ENCODE measurements at regions not wholly inside any gene's neighbourhood (a gene's known extent, or its start where the extent isn't known, plus 50 kb on each side); places are given as distances from the start of the nearest gene placed in this dataset.
"Not testable (repeated sequence)": the region's sequence is repeated elsewhere in the genome, so short reads cannot be mapped to it uniquely, and the experiment has no call there.

DNA sequence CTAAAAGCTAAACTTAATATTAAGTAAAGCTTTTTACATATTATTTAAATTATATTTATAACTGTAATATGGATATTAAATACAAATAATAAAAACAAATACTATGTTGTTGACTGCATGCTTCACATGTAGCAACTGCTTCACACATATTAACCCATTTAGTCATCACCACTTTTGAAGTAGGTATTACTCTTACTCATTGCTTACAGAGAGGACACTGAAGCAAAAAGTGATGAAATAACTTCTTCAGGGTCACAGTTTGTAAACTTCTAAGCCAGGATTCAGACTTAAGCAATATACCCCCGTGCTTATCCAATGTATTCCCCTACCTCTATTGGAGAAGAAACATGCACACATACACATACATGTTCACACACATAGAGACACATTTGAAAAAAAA is 166.6 kb downstream of the DKK2 start:
- DNase-seq (ENCODE audit: low spot score): no peak

DNA sequence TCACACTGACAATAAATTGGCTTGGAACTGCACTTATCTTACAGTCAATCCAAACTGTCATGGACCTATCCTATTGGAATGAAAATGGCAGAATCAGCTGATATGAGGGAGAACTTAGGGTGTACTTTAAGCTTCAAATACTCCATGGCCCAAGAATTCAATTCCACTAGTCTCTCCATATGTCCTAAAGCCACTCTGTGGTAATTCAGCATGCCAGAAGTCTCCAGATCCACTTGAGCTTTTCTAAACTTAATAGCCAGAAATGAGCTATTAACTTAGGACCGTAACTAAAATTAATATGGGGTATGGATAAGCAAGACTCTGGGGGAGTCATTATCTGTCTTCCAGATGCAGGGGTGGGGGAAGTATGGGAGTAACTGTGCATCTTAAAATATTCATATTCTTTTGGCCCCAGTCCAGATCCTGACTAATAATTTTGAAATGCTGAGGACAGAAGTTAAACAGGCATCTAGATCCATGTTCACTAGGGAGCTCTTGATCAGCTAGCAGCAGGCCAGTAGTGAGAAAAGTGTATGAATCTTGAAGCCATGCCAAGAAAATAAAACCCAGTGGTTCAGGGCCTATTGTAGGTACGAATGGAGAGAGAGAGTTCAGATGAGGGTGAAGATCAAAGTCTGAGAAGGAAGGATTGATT is 167.6 kb downstream of the DKK2 start:
- no peak for DNase-seq (ENCODE audit: low spot score)

- DNase-seq (ENCODE audit: low spot score): no peak
Observed at GRCh38 chr4:106864231-106864630, 171.9 kb downstream of the DKK2 start.

GRCh38 chr4:106854569-106855351 is 181.4 kb downstream of the DKK2 start:
- no peak for DNase-seq (ENCODE audit: low spot score)

DNA sequence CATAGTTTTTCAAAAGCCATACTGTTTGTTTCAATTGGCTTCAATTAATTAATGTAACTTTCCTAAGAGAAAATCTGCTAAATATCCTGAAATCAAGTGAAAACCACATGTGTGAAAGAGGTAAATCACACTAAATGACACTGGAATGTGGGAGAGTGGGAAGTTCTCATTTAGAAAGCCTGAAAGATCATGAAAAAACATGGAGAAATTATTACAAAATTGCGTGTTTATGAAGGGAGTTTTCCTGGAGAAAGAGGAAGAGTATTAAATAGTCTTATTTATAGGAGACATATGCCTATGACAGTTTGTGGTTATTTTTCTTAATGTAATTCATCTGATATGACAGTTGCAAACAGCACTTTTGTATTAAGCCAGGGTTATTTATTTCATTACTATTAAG is 183.7 kb downstream of the DKK2 start:
- no peak for DNase-seq (ENCODE audit: low spot score)

DNA sequence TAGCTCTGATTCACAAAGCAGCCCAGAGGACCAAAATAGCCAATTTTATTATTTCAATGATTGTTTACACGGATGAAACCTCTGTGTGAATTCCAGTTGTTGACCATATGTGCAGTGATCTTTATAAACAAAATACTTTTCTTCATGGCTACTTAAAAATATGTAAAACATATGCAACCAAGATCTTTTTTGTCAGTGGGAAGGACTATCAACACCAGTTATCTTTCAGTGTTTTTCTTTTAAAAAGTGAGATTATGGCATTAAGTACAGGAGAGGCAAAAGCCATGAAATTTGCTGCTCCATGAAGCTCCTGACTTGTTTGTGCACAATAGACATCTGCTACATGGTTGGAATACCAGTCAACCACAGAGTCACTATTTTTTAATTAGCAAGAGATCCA is 184.4 kb downstream of the DKK2 start:
- DNase-seq (ENCODE audit: low spot score): no peak

- no peak for DNase-seq (ENCODE audit: low spot score)
Observed at GRCh38 chr4:106850691-106851090, 185.4 kb downstream of the DKK2 start.

GRCh38 chr4:106835919-106836318 is 200.2 kb downstream of the DKK2 start:
- no peak for DNase-seq (ENCODE audit: low spot score)

DNA sequence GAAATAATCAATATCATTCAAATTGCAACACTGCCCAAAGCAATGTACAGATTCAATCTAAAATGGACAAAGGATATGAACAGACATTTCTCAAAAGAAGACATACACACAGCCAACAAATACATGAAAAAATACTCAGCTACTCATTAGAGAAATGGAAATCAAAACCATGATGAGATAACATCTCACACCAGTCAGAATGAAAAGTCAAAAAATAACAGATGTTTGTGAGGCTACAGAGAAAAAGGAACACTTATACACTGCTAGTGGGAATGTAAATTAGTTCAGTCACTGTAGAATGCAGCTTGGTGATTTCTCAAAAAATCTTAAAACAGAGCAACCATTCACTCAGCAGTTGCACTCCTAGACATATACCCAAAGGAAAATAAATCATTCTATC is 205.2 kb downstream of the DKK2 start:
- DNase-seq (ENCODE audit: low spot score): no peak

DNA sequence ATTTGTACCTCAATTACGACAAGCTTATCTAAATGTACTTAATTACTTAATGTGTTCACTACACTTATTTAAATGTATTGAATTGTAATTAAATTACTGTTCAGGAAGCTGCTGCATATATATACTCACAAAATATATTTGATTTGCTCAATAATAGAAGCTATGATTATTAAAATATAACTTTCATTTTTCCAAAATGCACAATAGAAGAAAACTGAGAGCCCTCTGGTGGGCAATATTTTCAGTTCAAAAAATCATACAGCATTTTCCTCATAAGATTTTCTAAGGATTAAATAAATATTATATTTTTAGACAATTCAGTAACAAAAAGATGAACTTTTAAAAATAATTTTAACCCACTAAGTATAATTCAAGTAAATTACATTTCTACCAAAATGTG is 217.3 kb downstream of the DKK2 start:
- no peak for DNase-seq (ENCODE audit: low spot score)

GRCh38 chr4:106816496-106816895 is 219.6 kb downstream of the DKK2 start:
- DNase-seq (ENCODE audit: low spot score): no peak

GRCh38 chr4:106810122-106810521 is 226.0 kb downstream of the DKK2 start:
- DNase-seq (ENCODE audit: low spot score): no peak

DNA sequence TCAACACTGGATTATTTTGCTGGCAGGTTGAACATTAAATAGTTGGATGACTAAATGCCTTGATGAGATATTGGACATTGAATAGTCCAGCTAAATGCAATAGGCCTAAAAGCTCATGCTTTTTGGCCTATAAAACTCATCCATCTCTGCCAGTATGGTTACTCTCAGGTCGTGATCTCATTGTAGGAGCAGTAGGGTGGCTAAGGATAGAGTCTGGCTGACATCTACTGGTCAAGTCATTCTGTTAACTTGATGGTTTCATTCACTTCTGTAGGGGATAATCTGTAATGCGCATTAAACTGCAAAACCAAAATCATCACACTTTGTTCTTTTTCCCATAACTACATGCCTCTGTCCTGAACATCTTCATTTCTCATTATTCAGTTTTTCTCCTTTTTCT is 227.0 kb downstream of the DKK2 start:
- no peak for DNase-seq (ENCODE audit: low spot score)

GRCh38 chr4:106806158-106806797 is 229.8 kb downstream of the DKK2 start:
- no peak for DNase-seq (ENCODE audit: low spot score)

GRCh38 chr4:106803083-106803482 is 233.0 kb downstream of the DKK2 start:
- no peak for DNase-seq (ENCODE audit: low spot score)

- DNase-seq (ENCODE audit: low spot score): no peak
Observed at GRCh38 chr4:106801386-106801785, 234.7 kb downstream of the DKK2 start.

- no peak for DNase-seq (ENCODE audit: low spot score)
Observed at GRCh38 chr4:106796876-106797275, 239.2 kb downstream of the DKK2 start.

DNA sequence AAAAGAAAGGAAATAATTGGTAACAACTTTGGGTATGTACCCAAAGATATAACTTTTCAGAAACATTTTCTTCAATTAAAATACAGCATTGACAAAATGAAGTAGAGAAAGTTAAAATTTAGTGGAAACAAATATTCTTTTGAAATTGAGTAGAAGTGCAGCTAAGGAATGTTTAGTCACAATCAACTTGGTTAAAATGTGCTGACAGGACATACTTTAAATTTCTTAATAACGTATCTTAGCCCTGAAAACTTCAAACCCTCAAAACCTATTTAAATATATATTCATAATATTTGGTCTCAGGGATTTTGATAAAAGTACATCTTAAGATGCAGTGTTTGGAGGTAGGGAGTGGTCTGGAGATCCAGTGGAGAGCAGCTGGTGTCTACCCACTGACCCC is 240.8 kb downstream of the DKK2 start:
- DNase-seq (ENCODE audit: low spot score): no peak

DNA sequence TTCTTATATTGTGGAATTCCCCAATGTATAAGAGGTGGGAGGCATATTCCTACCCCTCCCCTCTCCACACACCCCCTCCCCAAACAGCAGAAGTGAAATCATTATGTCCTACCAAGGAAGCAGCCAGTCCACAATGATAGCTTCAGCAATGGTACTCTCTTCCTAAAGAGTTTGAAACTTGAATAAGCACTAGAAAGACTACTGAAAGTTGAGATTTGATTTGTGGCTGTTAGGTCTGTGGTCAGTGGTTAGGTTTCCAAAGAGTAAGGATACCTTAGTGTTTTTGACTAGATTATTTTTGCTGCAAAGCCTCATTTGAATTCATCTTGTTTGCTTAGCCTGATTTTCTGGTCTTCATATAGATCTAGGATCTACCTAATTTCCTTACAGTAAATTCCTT is 242.2 kb downstream of the DKK2 start:
- no peak for DNase-seq (ENCODE audit: low spot score)

DNA sequence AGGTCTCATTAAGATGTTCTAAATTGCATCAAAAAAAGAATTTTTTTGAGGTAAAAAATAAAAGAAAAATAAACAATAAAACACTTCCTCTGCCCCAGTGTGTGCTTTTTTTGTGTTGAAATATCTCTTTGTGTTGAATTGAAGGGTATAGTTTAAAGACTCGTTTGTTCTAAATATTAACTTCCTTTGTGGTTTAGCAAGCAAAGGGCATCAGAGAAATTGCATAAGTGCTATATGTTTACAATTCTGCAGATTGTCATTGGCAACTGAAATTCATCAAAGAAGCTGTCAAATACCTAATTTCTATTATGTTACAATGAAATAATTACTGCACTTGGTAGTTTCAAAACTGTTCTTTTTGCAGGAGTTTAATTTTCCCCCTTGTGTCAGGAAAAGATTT is 260.5 kb downstream of the DKK2 start:
- no peak for DNase-seq (ENCODE audit: low spot score)

DNA sequence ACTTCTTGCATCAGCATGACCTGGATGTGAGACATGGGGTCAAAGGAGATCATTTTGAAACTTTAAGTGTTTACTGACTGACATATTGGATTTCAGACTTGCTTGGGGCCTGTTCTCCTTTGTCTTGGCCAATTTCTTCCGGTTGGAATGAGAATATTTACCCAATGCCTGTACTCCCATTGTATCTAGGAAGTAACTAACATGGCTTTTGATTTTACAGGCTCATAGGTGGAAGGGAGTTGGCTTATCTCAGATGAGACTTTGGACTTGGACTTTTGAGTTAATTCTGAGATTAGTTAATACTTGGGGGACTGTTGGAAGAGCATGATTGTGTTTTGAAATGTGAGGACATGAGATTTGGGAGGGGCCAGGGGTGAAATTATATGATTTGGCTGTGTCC is 262.1 kb downstream of the DKK2 start:
- DNase-seq (ENCODE audit: low spot score): not testable (repeated sequence)

DNA sequence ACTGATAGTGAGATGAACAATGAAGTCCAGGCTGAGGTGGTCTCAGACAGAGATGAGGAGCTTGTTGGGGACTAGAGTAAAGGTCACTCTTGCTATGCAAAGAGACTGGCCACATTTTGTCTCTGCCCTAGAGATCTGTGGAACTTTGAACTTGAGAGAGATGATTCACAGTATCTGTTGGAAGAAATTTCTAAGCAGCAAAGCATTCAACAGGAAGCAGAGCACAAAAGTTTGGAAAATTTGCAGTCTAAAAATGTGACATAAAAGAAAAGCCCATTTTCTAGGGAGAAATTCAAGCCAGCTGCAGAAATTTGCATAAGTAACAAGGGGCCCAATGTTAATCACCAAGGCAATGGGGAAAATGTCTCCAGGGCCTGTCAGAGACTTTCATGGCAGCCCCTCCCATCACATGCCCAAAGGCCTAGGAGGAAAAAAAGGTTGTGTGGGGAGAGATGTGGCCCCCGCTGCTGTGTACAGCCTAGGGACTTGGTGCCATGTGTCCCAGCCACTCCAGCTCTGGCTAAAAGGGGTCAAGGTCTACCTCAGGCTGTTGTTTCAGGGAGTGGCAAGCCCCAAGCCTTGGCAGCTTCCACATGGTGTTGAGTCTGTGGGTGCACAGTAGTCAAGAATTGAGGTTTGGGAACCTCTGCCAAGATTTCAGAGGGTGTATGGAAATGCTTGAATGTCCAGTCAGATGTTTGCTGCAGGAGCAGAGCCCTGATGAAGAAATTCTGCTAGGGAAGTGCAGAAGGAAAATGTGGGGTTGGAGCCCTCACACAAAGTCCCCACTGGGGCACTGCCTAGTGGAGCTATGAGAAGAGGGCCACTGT is 262.8 kb downstream of the DKK2 start:
- DNase-seq (ENCODE audit: low spot score): no peak

GRCh38 chr4:106767991-106768390 is 268.1 kb downstream of the DKK2 start:
- no peak for DNase-seq (ENCODE audit: low spot score)
